ENCODE measurements at regions not wholly inside any gene's neighbourhood (a gene's known extent, or its start where the extent isn't known, plus 50 kb on each side); places are given as distances from the start of the nearest gene placed in this dataset.
"Not testable (repeated sequence)": the region's sequence is repeated elsewhere in the genome, so short reads cannot be mapped to it uniquely, and the experiment has no call there.

DNA sequence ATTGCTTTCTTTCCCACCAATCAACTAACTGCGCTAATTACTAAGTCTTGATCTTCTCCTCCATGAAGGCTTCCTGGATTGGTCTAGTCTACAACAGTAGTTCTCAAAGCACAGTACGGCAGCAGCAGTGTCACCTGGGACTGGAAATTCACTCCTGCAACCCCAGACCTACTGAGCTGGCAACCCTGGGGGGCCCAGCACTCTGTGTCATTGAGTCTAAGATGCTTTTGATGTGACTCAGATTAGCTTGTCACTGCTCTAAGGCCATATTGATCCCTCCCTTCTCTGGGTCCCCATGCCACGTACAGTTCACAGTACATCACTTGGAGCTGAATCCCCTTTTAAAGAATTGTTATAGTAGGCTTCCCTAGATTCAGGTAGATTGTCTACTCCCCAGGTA, 65.7 kb upstream of the KMT2C start:
- H3K4me1 ChIP-seq: no peaks in the 10 kb centered on the region
- no peaks in the 10 kb centered on the region for H3K27me3 ChIP-seq (ENCODE audit: low read depth)
- no peak overlapping the region for H3K27ac ChIP-seq (replicated peaks)
- intact Hi-C loops (cut with micrococcal nuclease): no loop called here
- H3K36me3 ChIP-seq: no peaks in the 10 kb centered on the region
- peaks cover 2% of the 10 kb centered on the region for H3K9me3 ChIP-seq (replicated peaks)
- TF ChIP-seq, protein P1, sequence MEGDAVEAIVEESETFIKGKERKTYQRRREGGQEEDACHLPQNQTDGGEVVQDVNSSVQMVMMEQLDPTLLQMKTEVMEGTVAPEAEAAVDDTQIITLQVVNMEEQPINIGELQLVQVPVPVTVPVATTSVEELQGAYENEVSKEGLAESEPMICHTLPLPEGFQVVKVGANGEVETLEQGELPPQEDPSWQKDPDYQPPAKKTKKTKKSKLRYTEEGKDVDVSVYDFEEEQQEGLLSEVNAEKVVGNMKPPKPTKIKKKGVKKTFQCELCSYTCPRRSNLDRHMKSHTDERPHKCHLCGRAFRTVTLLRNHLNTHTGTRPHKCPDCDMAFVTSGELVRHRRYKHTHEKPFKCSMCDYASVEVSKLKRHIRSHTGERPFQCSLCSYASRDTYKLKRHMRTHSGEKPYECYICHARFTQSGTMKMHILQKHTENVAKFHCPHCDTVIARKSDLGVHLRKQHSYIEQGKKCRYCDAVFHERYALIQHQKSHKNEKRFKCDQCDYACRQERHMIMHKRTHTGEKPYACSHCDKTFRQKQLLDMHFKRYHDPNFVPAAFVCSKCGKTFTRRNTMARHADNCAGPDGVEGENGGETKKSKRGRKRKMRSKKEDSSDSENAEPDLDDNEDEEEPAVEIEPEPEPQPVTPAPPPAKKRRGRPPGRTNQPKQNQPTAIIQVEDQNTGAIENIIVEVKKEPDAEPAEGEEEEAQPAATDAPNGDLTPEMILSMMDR (IDR thresholded peaks at IDR 0.05; ENCODE audit: borderline replicate concordance): no peak
- no peak for DNase-seq
- no peak overlapping the region for H3K4me3 ChIP-seq

DNA sequence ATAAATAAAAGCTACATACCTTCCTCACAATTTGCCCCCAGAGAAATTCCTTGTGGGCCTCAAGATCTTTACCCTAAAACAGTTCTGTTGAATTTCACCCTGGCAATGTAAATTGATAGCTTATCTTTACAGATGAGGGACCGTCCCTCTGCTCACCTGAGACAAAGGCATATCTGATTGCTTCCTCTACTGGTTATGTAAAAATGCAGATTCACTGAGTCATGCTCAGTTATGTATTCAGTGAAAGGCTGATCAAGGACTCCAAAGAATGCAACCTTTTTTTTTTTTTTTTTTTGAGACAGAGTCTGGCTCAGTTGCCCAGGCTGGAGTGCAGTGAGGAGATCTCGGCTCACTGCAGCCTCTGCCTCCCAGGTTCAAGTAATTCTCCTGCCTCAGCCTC, 64.2 kb upstream of the KMT2C start:
- H3K36me3 ChIP-seq; DNase-seq; intact Hi-C loops (cut with micrococcal nuclease); H3K27me3 ChIP-seq (ENCODE audit: low read depth); H3K27ac ChIP-seq (replicated peaks); H3K4me1 ChIP-seq; H3K4me3 ChIP-seq: not testable (repeated sequence)
- peaks cover 17% of the 10 kb centered on the region for H3K9me3 ChIP-seq (replicated peaks)

DNA sequence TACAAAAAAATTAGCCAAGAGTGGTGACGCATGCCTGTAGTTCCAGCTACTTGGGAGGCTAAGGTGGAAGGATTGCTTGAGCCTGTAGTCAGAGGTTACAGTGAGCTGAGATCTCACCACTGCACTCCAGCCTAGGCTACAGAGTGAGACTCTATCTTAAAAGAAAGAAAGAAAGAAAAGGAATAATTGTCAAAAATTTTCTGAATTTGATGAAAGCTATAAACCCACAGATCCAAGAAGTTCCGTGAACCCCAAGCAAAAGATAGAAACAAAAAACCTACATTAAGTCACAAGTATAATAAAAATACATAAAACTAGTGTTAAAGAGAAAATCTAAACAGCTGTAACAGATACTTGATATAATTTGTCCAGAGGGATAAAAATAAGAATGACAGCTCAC, 60.1 kb upstream of the KMT2C start:
- intact Hi-C loops (cut with micrococcal nuclease): no loop called here
- H3K36me3 ChIP-seq: no peaks in the 10 kb centered on the region
- peaks cover 17% of the 10 kb centered on the region for H3K9me3 ChIP-seq (replicated peaks)
- peaks cover 5% of the 10 kb centered on the region for H3K27me3 ChIP-seq (ENCODE audit: low read depth)
- DNase-seq: no peak
- no peak overlapping the region for H3K4me3 ChIP-seq
- TF ChIP-seq, protein P1 (IDR thresholded peaks at IDR 0.05; ENCODE audit: borderline replicate concordance): no peak
- no peaks in the 10 kb centered on the region for H3K4me1 ChIP-seq
- H3K27ac ChIP-seq (replicated peaks): no peak overlapping the region

DNA sequence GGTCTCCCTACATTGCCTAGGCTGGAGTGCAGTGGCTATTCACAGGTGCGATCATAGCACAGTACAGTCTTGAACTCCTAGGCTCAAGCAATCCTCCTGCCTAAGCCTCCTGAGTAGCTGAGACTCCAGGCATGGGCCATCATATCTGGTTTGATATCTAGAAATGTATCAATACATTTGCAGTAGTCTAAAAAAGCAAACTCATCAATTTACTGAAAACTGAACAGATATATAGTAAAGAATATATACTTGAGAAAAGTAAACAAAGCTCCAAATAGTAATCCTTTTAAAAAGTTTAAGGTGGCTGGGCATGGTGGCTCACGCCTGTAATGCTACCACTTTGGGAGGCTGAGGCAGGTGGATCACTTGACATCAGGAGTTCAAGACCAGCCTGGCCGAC, 57.1 kb upstream of the KMT2C start:
- Histone ChIP-seq H3K4me1 (no peaks in the 10 kb centered on the region), H3K36me3 (no peaks in the 10 kb centered on the region), H3K4me3 (no peak overlapping the region), H3K27me3 (ENCODE audit: low read depth) (peaks cover 5% of the 10 kb centered on the region), H3K27ac (replicated peaks) (no peak overlapping the region), H3K9me3 (replicated peaks) (peaks cover 17% of the 10 kb centered on the region)
- DNase-seq: no peak
- intact Hi-C loops (cut with micrococcal nuclease): no loop called here
- TF ChIP-seq, protein P1 (IDR thresholded peaks at IDR 0.05; ENCODE audit: borderline replicate concordance): no peak

DNA sequence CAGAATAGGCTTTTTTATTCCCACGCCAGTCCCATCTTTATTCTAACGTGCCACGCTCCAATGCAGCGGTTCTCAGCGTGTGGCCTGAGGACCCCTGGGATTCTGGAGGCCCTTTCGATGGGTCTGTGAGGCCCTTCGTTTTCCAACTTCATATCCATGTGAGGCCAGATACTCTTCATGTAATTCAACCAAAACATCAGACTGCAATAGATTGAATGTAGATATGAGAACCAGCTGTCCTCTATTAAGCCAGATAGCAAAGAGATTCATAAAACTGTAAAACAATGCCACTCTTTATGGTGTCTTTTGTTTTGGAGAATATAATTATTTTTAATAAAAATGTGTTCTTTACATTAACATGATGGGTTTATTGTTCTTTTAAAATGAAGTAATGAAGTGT, 53.2 kb upstream of the KMT2C start:
- no peak for DNase-seq
- intact Hi-C loops (cut with micrococcal nuclease): no loop called here
- Histone ChIP-seq H3K4me3 (no peak overlapping the region), H3K9me3 (replicated peaks) (no peaks in the 10 kb centered on the region), H3K27me3 (ENCODE audit: low read depth) (peaks cover 5% of the 10 kb centered on the region), H3K36me3 (no peaks in the 10 kb centered on the region), H3K4me1 (no peaks in the 10 kb centered on the region), H3K27ac (replicated peaks) (no peak overlapping the region)
- TF ChIP-seq, protein P1 (IDR thresholded peaks at IDR 0.05; ENCODE audit: borderline replicate concordance): no peak

DNA sequence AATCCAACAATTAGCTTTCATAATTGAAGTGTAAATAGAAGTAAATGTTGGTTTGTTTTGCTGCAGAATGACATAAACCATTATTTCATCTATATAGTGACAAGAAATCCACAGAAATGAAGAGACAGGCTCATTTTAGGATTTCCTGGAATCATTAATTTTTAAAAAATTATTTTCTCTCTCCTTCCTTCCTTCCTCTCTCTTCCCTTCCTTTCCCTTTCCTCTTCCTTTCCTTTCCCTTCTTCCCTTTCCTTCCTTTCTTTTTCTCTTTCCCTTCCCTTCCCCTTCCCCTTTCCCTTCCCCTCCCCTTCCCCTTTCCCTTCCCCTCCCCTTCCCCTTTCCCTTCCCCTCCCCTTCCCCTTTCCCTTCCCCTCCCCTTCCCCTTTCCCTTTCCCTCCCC, 51.2 kb upstream of the KMT2C start:
- Histone ChIP-seq H3K27ac (replicated peaks) (no peak overlapping the region), H3K4me3 (no peak overlapping the region), H3K9me3 (replicated peaks) (no peaks in the 10 kb centered on the region), H3K4me1 (no peaks in the 10 kb centered on the region), H3K36me3 (no peaks in the 10 kb centered on the region), H3K27me3 (ENCODE audit: low read depth) (peaks cover 5% of the 10 kb centered on the region)
- TF ChIP-seq, protein P1 (IDR thresholded peaks at IDR 0.05; ENCODE audit: borderline replicate concordance): no peak
- no peak for DNase-seq
- intact Hi-C loops (cut with micrococcal nuclease): no loop called here

All from left ventricle myocardium inferior (tissue), 1 donor.